ENCODE measurements at regions not wholly inside any gene's neighbourhood (a gene's known extent, or its start where the extent isn't known, plus 50 kb on each side); places are given as distances from the start of the nearest gene placed in this dataset.

GRCh38 chr10:111459967-111460366 lies 383.1 kb downstream of the ADRA2A start:
- H3K18ac ChIP-seq (ENCODE audit: insufficient read length, low read depth, low read length): no peak overlapping the region
- no peak overlapping the region for H3K4me3 Mint-ChIP-seq
- H2BK15ac ChIP-seq (ENCODE audit: low read depth, low read length): no peak overlapping the region

More at GRCh38 chr10:111459967-111460366, 383.1 kb downstream of the ADRA2A start:
- no peak overlapping the region for H3K4ac ChIP-seq (ENCODE audit: low read depth, low read length)
- H3K9me3 ChIP-seq (ENCODE audit: control insufficient read depth, low read depth, low read length): no peaks in the 10 kb centered on the region
- no peak overlapping the region for H4K8ac ChIP-seq (replicated peaks; ENCODE audit: insufficient read length, low read depth, low read length)
- no peaks in the 10 kb centered on the region for H4K20me1 ChIP-seq (ENCODE audit: control insufficient read depth, insufficient read depth, insufficient read length)
- no peak overlapping the region for H2BK20ac ChIP-seq (ENCODE audit: low read depth, low read length, poor library complexity, severe bottlenecking)
- H3T11ph ChIP-seq (ENCODE audit: low read length): no peak overlapping the region
- H2BK120ac ChIP-seq (ENCODE audit: low read depth, low read length, poor library complexity, severe bottlenecking): no peak overlapping the region
- no peak overlapping the region for H3K14ac ChIP-seq (ENCODE audit: insufficient read depth, low read length)
- no peaks in the 10 kb centered on the region for H3K23me2 ChIP-seq (ENCODE audit: insufficient read length, low read depth, low read length, poor library complexity, severe bottlenecking)
- H3K4me2 ChIP-seq (ENCODE audit: insufficient read depth, insufficient read length, low read length): no peak overlapping the region
- H3K79me1 ChIP-seq (ENCODE audit: insufficient read depth, low read depth, low read length, poor library complexity, severe bottlenecking): no peaks in the 10 kb centered on the region
- no CpG with 5 or more reads among the region's 2 CpGs for WGBS (ENCODE audit: extremely low coverage, insufficient read length, low lambda C conversion rate)
- TF ChIP-seq, protein P1, sequence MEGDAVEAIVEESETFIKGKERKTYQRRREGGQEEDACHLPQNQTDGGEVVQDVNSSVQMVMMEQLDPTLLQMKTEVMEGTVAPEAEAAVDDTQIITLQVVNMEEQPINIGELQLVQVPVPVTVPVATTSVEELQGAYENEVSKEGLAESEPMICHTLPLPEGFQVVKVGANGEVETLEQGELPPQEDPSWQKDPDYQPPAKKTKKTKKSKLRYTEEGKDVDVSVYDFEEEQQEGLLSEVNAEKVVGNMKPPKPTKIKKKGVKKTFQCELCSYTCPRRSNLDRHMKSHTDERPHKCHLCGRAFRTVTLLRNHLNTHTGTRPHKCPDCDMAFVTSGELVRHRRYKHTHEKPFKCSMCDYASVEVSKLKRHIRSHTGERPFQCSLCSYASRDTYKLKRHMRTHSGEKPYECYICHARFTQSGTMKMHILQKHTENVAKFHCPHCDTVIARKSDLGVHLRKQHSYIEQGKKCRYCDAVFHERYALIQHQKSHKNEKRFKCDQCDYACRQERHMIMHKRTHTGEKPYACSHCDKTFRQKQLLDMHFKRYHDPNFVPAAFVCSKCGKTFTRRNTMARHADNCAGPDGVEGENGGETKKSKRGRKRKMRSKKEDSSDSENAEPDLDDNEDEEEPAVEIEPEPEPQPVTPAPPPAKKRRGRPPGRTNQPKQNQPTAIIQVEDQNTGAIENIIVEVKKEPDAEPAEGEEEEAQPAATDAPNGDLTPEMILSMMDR (conservative IDR thresholded peaks at IDR 0.05): no peak
- H4K91ac ChIP-seq (ENCODE audit: insufficient read length, low read depth, low read length): no peak overlapping the region
- Mint-ChIP-seq H3K36me3 (ENCODE audit: insufficient read depth in 1 of 3, low read depth in 3 of 3) (peaks cover 20 to 36% (median 28%) of the 10 kb centered on the region in 3 experiments), H3K4me1 (no peaks in the 10 kb centered on the region), H3K9me3 (peaks cover 28 to 41% of the 10 kb centered on the region in 2 experiments), H3K27me3 (ENCODE audit: low read depth) (no peaks in the 10 kb centered on the region; the same call in 1 of the 2 replicates), H3K27ac (no peak overlapping the region)
- no peaks in the 10 kb centered on the region for H3K79me2 ChIP-seq (ENCODE audit: insufficient read depth, low read length)
- no peaks in the 10 kb centered on the region for H3K4me1 ChIP-seq (ENCODE audit: insufficient read depth, low read length)
- no peaks in the 10 kb centered on the region for H3K27me3 ChIP-seq (ENCODE audit: insufficient read depth, low read length)
- DNase-seq: no peak
- H2AK5ac ChIP-seq (ENCODE audit: insufficient read length, low read length): no peak overlapping the region
- H3K27ac ChIP-seq (ENCODE audit: insufficient read length, low read depth, low read length): no peak overlapping the region
- no peak overlapping the region for H3K9ac ChIP-seq (ENCODE audit: extremely low read depth, insufficient read length, low read length)
- H4K5ac ChIP-seq (ENCODE audit: insufficient read length, low read depth, low read length): no peak overlapping the region
- H2AFZ ChIP-seq (ENCODE audit: low read length): no peak overlapping the region
- no peak overlapping the region for H2BK12ac ChIP-seq (ENCODE audit: insufficient read length, low read depth, low read length)
- H3K56ac ChIP-seq (ENCODE audit: insufficient read length, low read depth, low read length): no peak overlapping the region
- H2BK5ac ChIP-seq (ENCODE audit: insufficient read length, low read length): no peak overlapping the region
- H3K23ac ChIP-seq (ENCODE audit: insufficient read length, low read depth, low read length): no peak overlapping the region
